Neural progenitor cell (in vitro differentiated cells): ENCODE measurements at regions not wholly inside any gene's neighbourhood (a gene's known extent, or its start where the extent isn't known, plus 50 kb on each side); places are given as distances from the start of the nearest gene placed in this dataset.

Source experiments
- EZH2 ChIP-seq: fragments of 200-600 bp; sonication (generic); IDR thresholded peaks from 2 replicates; pipeline ENCODE4 v1.6.1; 2017; ENCODE audit warnings: antibody characterized with exemption, mild to moderate bottlenecking, moderate library complexity
- TF ChIP-seq, protein P1 (sequence below): fragments of 200-600 bp; sonication (generic); IDR thresholded peaks from 2 replicates; pipeline ENCODE4 v1.5.1; 2017; ENCODE audit warnings: antibody characterized with exemption, mild to moderate bottlenecking

DNA sequence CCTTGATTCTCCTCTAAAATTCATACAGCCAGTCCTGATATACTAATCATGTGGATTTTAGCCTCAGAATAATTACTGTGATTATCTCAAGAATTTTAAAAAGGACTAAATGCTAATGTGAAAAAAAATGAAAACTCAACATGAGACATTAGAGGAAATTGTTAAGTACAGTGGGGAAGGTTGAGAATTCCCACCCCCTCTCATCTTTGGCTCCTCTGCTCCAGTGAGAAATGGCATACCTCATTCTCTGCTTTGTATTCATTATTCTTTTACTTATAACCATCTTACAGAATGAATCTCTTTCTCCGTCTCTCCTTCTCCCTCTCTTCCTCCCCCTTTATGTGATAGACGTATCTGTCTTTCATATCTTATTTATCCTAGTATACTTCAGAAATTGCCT, 70.9 kb downstream of the DIRAS3 start:
- TF ChIP-seq, protein P1, sequence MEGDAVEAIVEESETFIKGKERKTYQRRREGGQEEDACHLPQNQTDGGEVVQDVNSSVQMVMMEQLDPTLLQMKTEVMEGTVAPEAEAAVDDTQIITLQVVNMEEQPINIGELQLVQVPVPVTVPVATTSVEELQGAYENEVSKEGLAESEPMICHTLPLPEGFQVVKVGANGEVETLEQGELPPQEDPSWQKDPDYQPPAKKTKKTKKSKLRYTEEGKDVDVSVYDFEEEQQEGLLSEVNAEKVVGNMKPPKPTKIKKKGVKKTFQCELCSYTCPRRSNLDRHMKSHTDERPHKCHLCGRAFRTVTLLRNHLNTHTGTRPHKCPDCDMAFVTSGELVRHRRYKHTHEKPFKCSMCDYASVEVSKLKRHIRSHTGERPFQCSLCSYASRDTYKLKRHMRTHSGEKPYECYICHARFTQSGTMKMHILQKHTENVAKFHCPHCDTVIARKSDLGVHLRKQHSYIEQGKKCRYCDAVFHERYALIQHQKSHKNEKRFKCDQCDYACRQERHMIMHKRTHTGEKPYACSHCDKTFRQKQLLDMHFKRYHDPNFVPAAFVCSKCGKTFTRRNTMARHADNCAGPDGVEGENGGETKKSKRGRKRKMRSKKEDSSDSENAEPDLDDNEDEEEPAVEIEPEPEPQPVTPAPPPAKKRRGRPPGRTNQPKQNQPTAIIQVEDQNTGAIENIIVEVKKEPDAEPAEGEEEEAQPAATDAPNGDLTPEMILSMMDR = no peak
- TF ChIP-seq EZH2 = no peak
